Activated CD4-positive, alpha-beta T cell treated with anti-CD3 and anti-CD28 coated beads, Interleukin-2, amount 10 ng/mL, durations not matched to agents 24 days and 14 days (primary cell): ENCODE measurements at regions not wholly inside any gene's neighbourhood (a gene's known extent, or its start where the extent isn't known, plus 50 kb on each side); places are given as distances from the start of the nearest gene placed in this dataset.

Experiments
- DNase-seq: peaks from one replicate; pipeline ENCODE4 v3.0.0; 2022
- H3K27ac Mint-ChIP-seq: one replicate; pipeline ENCODE4 v1.8.0; 2022; ENCODE audit warnings: mild to moderate bottlenecking, mixed read lengths
- H3K27me3 Mint-ChIP-seq: one replicate; pipeline ENCODE4 v1.8.0; 2022; ENCODE audit warnings: mixed read lengths
- H3K36me3 Mint-ChIP-seq: one replicate; pipeline ENCODE4 v1.8.0; 2022; ENCODE audit warnings: low read depth, mild to moderate bottlenecking, mixed read lengths
- H3K4me1 Mint-ChIP-seq: one replicate; pipeline ENCODE4 v1.8.0; 2021; ENCODE audit warnings: mixed read lengths
- H3K4me3 Mint-ChIP-seq: one replicate; pipeline ENCODE4 v1.8.0; 2022; ENCODE audit warnings: mild to moderate bottlenecking, moderate library complexity, mixed read lengths
- H3K9me3 Mint-ChIP-seq: one replicate; pipeline ENCODE4 v1.8.0; 2021; ENCODE audit warnings: mixed read lengths
- intact Hi-C: fragments of 100-400 bp; cut with micrococcal nuclease; formaldehyde crosslinking; loops from one replicate; pipeline ENCODE4 v1.15.1; 2023

DNA sequence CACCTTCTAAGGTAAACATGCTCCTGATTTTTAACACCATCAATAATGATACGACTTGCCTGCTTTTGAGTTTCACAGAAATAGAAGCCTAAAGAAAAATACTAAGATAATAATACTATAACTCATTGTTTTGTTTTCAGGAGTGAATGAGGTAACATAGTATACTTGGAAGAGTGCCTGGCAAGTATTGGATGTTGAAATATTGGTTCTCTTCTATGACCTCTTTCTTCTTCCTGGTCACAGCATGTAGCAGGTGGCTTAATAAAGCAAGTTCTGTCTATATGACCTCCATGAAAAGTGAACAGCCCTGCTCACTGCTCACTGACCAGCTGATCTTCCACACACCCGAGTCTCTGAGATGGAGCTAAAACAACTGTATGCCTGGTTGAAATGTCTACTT, 312.3 kb upstream of the ONECUT1 start:
- Mint-ChIP-seq H3K27me3 (no peaks in the 10 kb centered on the region), H3K4me3 (no peak overlapping the region), H3K9me3 (no peaks in the 10 kb centered on the region), H3K36me3 (no peaks in the 10 kb centered on the region), H3K4me1 (no peaks in the 10 kb centered on the region), H3K27ac (no peak overlapping the region)
- intact Hi-C loops: no loop called here
- DNase-seq: no peak

DNA sequence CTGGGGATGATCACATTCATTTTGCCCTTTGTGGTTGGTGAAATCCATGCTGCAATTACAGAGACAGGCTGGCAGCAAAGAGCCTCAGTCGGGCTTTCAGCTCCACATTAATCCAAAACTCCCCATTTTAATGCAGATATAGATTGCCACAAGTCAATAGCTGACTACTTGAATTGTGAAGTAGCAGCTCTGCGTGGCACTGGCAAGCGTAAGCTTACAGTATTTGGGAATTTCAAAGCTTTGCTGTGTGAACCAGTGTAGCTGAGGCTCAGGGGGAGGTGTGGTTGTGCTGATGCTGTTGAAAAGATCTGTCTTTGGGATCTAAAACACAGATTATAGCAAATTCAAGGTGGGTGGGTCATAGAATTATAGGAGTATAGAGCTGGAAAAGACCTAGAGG, 290.3 kb upstream of the ONECUT1 start:
- no peaks in the 10 kb centered on the region for H3K36me3 Mint-ChIP-seq
- no peaks in the 10 kb centered on the region for H3K27me3 Mint-ChIP-seq
- no peak for DNase-seq
- intact Hi-C loops: no loop called here
- H3K9me3 Mint-ChIP-seq: no peaks in the 10 kb centered on the region
- H3K4me3 Mint-ChIP-seq: no peak overlapping the region
- H3K27ac Mint-ChIP-seq: no peak overlapping the region
- no peaks in the 10 kb centered on the region for H3K4me1 Mint-ChIP-seq

DNA sequence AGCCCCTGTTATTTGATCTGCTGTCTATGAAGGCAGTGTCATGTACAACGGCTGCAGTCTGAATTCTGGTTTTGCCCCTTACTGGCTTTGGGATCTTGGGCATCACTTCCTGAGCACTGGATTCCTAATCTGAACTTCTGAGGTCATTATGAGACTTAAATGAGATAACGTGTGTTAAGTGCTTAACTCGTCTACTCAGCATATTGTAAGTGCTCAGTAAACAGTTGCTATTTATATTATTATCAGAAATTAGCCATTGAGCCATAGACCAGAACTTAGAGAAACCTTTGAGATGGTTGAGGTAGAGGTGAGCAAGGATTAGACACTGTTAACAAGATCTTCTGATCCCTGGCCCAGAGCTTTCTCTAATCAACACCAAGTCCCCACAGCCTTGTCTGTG, 284.1 kb upstream of the ONECUT1 start:
- H3K36me3 Mint-ChIP-seq: no peaks in the 10 kb centered on the region
- H3K27ac Mint-ChIP-seq: no peak overlapping the region
- H3K4me3 Mint-ChIP-seq: no peak overlapping the region
- DNase-seq: no peak
- H3K4me1 Mint-ChIP-seq: no peaks in the 10 kb centered on the region
- no peaks in the 10 kb centered on the region for H3K27me3 Mint-ChIP-seq
- intact Hi-C loops: no loop called here
- H3K9me3 Mint-ChIP-seq: no peaks in the 10 kb centered on the region

DNA sequence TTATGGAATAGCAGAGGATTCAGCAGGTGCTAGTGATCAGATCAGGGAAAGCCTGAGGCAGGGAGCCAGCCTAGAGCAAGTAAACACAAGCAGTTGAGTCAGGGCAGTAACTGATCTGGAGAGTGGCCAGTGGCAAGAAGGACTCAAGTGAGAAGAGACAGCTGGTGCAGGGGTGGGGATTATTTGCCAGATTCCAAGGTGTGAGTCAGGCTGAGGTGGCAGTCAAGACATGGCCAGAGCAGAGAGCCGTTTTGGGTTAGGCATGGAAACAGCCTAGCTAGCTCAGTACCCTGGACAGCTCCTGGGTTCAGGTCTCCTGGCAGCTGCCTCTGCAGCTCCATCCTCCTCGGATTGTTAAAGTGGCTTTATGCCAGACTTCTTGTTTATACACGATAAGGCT, 281.9 kb upstream of the ONECUT1 start:
- Mint-ChIP-seq H3K9me3 (no peaks in the 10 kb centered on the region), H3K4me3 (no peak overlapping the region), H3K36me3 (no peaks in the 10 kb centered on the region), H3K27ac (no peak overlapping the region), H3K27me3 (no peaks in the 10 kb centered on the region), H3K4me1 (no peaks in the 10 kb centered on the region)
- intact Hi-C loops: no loop called here
- DNase-seq: peak; percentile 71

DNA sequence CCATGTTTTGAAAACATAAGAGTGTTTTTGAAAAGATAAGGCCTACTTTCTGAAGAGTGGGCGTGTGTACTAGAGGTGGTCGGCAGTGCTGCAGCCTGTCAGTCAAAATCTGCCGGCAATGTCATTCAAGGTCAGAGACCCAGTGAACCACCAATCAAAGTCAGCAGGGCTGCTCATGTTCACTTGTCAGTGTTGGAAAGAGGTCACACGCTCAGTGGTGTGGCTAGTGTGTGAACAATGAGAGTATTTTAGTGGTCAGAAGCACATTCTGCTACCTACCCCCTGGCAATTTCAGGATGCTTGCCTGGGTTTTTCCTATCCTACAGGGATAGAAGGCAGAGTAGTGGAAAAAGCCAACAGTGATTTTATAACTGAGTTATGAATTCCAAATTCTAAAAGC, 278.5 kb upstream of the ONECUT1 start:
- H3K9me3 Mint-ChIP-seq: no peaks in the 10 kb centered on the region
- intact Hi-C loops: no loop called here
- H3K27ac Mint-ChIP-seq: no peak overlapping the region
- no peaks in the 10 kb centered on the region for H3K36me3 Mint-ChIP-seq
- no peak for DNase-seq
- no peak overlapping the region for H3K4me3 Mint-ChIP-seq
- H3K4me1 Mint-ChIP-seq: no peaks in the 10 kb centered on the region
- H3K27me3 Mint-ChIP-seq: no peaks in the 10 kb centered on the region

DNA sequence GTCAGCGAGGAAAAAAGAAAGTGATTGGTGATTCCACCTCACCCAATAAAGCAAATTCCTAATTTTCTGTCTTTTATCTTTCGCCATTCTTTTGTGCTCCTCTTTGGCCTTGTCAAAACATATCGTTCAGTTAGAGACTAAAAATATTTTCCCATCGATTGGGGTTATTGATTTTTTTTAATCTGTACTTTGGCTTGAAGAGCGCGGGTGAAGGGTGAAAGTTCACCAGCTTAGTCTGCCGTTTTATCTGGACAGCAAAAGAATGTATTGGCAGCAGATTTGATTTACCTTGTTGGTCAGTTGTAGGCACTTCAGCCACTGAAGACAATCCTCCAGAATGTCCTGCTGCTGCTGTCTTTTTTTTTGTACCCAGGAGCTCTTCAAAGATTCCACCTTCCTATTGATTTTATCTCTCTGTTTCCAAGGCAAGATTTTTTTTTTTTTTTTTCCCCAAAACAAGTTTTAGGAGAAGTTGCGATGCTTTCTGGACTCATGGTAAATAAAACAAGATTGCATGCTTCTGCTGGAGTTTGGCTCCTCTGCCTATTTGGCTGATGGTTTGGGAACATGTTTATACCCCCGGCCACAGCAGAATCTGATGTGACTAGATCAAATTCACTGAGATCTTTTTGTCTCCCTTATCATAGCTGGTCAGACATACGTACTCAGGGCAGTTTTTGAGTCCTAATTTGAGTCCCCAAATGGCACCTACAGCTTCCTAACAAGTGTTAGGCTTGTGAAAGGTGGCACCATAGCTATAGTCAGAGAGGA, 269.3 kb upstream of the ONECUT1 start:
- H3K9me3 Mint-ChIP-seq: peaks cover 3% of the 10 kb centered on the region
- H3K27ac Mint-ChIP-seq: no peak overlapping the region
- H3K4me1 Mint-ChIP-seq: no peaks in the 10 kb centered on the region
- H3K36me3 Mint-ChIP-seq: no peaks in the 10 kb centered on the region
- intact Hi-C loops: no loop called here
- H3K27me3 Mint-ChIP-seq: no peaks in the 10 kb centered on the region
- H3K4me3 Mint-ChIP-seq: no peak overlapping the region
- DNase-seq: no peak

DNA sequence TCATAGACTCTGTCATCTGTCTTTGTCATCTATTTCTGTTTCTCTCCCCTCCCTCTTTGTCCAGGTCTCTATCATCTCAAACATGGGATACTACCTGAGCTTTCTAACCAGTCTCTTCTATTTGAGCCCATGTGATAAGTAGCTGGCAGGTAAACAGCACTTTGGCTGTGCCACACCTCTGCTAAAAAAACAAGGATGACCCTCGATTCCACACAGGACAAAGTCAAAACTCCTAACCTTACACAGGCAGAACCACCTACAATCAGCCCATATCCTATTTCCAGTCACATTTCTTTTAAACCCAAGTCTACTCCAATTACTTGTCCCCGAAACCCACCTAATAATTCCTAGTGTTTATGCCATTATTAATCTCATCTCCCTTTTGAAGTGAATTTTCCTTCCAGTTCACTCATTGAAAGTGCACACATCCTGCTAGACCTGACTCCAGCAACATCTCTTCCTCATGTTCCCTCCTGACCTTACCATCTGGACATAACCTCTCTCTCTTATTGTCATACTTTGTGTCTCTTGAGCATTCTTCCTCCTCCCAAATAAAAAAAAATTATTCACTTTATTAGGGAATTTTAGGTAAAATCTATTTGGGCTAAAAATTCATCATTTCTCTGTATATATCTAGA, 256.1 kb upstream of the ONECUT1 start:
- Mint-ChIP-seq H3K4me3 (no peak overlapping the region), H3K27ac (no peak overlapping the region), H3K36me3 (no peaks in the 10 kb centered on the region), H3K27me3 (no peaks in the 10 kb centered on the region), H3K9me3 (peaks cover 7% of the 10 kb centered on the region), H3K4me1 (no peaks in the 10 kb centered on the region)
- intact Hi-C loops: no loop called here
- no peak for DNase-seq

DNA sequence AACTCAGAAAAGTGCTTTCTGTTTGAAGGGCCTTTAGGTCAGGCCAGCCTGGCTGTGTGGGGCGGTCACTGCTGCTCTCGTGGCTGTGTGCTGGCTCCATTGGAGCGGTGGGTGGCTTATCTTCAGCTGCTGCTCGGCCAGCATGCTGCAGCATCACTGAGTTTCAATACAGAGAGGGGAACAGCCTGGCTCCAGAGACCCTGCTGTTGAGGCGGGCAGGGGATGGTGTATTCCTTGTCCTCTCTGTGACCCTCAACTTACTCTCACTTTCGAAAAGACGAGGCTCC, 248.5 kb upstream of the ONECUT1 start:
- Mint-ChIP-seq H3K9me3 (no peaks in the 10 kb centered on the region), H3K4me3 (no peak overlapping the region), H3K27ac (no peak overlapping the region), H3K36me3 (no peaks in the 10 kb centered on the region), H3K27me3 (no peaks in the 10 kb centered on the region), H3K4me1 (no peaks in the 10 kb centered on the region)
- intact Hi-C loops: no loop called here
- DNase-seq: no peak

DNA sequence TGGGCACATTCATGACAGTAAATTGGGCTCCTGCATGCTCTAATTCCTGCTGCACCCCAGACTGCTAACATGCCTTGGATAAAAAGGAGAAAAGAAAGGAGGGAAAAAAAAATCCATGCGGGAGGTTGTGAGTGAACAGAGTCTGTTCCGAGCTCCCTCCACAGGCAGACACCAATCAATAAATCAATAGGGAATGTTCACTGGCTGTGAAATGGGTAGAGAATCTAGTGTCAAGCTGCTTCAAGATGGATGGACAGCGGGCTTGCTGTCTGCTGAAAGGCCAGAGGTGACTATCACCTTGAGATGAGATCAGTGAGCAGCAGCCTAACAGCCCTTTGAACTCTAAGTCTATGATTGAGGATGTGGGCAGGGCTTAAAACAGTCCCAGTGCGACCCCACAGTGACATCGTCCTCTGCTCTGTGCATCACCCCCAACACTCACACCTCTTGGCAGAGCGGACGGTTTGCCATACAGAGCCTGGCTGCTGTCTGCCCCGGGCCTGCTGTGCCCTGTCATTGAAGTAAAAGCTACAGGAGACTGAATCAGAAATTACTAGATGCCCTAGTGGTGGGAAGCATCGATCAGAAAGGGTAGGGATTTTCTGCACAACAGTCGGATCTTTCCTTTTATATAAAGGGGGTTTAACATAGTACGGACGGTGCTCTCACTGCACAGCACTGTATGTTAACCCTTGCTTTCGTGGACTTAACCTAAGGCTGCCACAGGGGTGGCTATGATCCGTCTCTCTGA, 247.9 kb upstream of the ONECUT1 start:
- DNase-seq: no peak
- Mint-ChIP-seq H3K4me1 (no peaks in the 10 kb centered on the region), H3K4me3 (no peak overlapping the region), H3K9me3 (no peaks in the 10 kb centered on the region), H3K27me3 (no peaks in the 10 kb centered on the region), H3K27ac (no peak overlapping the region), H3K36me3 (no peaks in the 10 kb centered on the region)
- intact Hi-C loops: no loop called here

DNA sequence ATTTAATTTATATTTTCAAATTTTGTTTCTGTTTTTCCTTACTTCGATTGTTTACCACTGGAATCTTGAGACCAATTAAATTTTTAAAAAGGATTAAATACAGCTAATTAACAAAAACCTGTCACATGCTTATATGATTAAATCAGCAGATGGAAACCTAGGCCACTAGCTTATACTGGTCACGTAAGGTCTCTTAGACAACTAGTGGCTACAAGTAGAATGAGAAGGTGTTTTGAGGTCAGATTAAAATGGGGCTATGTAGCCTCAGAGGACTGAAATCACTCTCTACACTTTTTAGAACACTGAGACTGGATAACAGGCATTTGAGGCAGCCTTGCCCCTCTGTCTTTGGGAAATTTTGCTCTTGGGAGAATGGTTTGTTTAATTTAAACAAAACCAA, 246.5 kb upstream of the ONECUT1 start:
- Mint-ChIP-seq H3K4me3 (no peak overlapping the region), H3K27me3 (no peaks in the 10 kb centered on the region), H3K4me1 (no peaks in the 10 kb centered on the region), H3K9me3 (no peaks in the 10 kb centered on the region), H3K36me3 (no peaks in the 10 kb centered on the region), H3K27ac (no peak overlapping the region)
- intact Hi-C loops: no loop called here
- DNase-seq: no peak

DNA sequence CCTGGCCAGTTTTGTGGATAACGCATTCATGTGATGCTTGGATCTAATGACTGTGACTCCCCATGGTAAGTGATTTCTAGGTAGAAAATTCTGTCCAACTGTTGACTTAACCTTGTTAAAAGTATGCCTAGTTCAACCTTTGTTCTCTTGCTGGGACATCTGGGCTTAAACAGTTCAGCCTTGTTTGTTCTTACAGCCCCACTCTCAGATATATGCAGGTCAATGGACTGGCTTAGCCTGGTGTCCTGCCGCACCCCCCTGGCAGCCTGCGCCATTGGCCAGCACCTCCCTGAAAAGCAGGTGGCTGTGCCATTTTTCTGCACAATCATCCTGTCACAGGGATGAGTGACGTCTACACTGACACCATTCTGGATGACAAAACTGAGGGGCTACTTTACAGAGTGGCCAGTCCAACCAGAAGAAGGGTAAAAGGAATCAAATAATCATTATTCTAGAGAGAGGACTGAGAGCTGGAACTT, 244.7 kb upstream of the ONECUT1 start:
- Mint-ChIP-seq H3K4me1 (no peaks in the 10 kb centered on the region), H3K36me3 (no peaks in the 10 kb centered on the region), H3K27me3 (no peaks in the 10 kb centered on the region), H3K27ac (no peak overlapping the region), H3K4me3 (no peak overlapping the region), H3K9me3 (no peaks in the 10 kb centered on the region)
- no peak for DNase-seq
- intact Hi-C loops: no loop called here

DNA sequence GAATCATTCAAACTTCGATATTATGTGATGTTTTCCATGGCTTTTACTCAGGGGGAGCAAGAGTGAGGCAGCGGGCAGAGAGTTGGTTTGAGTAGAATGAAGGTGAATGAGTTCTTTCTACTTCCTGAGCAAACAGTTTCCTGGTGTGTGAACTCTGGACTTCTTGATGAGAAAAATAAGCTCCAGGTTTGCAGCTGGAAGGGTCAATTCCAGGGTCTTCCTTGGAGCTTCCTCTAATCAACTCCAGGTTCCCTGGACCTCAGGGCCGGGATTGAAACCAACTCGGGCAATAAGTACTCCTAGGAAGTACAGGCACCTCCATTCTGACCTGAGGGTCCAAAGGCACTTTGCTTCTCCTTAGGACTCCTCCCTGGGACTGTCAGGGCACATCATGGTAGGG, 243.6 kb upstream of the ONECUT1 start:
- no peak overlapping the region for H3K27ac Mint-ChIP-seq
- intact Hi-C loops: no loop called here
- H3K4me3 Mint-ChIP-seq: no peak overlapping the region
- DNase-seq: no peak
- H3K4me1 Mint-ChIP-seq: no peaks in the 10 kb centered on the region
- no peaks in the 10 kb centered on the region for H3K9me3 Mint-ChIP-seq
- no peaks in the 10 kb centered on the region for H3K36me3 Mint-ChIP-seq
- no peaks in the 10 kb centered on the region for H3K27me3 Mint-ChIP-seq

DNA sequence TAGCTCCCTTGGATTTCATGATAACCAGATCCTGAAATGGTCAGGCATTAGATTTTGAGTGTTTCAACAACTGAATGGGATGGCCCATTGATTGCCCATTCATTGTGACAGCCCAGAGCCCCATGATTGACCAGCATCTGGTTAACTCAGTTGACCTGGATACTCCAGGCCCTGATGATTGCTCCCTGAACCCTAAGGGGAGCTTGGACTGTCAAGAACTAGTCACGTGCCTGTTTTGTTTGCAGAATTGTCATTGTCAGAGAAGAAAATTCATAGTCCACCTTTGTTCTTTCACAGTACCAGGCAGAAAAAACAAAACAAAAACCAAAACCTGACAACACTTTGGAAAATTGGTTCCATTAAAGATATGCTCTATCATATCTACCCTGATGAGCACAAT, 241.3 kb upstream of the ONECUT1 start:
- no peak for DNase-seq
- Mint-ChIP-seq H3K4me3 (no peak overlapping the region), H3K4me1 (no peaks in the 10 kb centered on the region), H3K27ac (no peak overlapping the region), H3K36me3 (no peaks in the 10 kb centered on the region), H3K9me3 (no peaks in the 10 kb centered on the region), H3K27me3 (no peaks in the 10 kb centered on the region)
- intact Hi-C loops: no loop called here

DNA sequence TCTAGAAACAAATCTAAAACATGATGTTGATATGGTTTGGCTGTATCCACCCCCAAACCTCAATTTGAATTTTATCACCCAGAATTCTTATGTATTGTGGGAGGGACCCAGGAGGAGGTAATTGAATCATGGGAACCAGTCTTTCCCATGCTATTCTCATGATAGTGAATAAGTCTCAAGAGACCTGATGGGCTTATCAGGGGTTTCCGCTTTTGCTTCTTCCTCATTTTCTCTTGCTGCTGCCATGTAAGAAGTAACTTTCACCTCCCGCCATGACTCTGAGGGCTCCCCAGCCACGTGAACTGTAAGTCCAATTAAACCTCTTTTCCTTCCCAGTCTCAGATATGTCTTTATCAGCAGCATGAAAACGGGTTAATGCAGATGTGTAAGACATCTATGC, 232.7 kb upstream of the ONECUT1 start:
- H3K27me3 Mint-ChIP-seq: no peaks in the 10 kb centered on the region
- H3K27ac Mint-ChIP-seq: no peak overlapping the region
- no peak for DNase-seq
- H3K4me3 Mint-ChIP-seq: no peak overlapping the region
- peaks cover 6% of the 10 kb centered on the region for H3K9me3 Mint-ChIP-seq
- H3K36me3 Mint-ChIP-seq: no peaks in the 10 kb centered on the region
- no peaks in the 10 kb centered on the region for H3K4me1 Mint-ChIP-seq
- intact Hi-C loops: no loop called here
